T-helper 1 cell treated with Interleukin-12 subunit alpha and Interleukin-12 subunit beta and Interleukin-4 antibody, amounts not matched to agents 30 ng/mL and 1 ng/mL, for 36 hours (primary cell): ENCODE measurements at regions not wholly inside any gene's neighbourhood (a gene's known extent, or its start where the extent isn't known, plus 50 kb on each side); places are given as distances from the start of the nearest gene placed in this dataset.

Source experiments
- intact Hi-C: fragments of 100-400 bp; cut with micrococcal nuclease; formaldehyde crosslinking; loops from one replicate; pipeline ENCODE4 v1.15.1; 2024

DNA sequence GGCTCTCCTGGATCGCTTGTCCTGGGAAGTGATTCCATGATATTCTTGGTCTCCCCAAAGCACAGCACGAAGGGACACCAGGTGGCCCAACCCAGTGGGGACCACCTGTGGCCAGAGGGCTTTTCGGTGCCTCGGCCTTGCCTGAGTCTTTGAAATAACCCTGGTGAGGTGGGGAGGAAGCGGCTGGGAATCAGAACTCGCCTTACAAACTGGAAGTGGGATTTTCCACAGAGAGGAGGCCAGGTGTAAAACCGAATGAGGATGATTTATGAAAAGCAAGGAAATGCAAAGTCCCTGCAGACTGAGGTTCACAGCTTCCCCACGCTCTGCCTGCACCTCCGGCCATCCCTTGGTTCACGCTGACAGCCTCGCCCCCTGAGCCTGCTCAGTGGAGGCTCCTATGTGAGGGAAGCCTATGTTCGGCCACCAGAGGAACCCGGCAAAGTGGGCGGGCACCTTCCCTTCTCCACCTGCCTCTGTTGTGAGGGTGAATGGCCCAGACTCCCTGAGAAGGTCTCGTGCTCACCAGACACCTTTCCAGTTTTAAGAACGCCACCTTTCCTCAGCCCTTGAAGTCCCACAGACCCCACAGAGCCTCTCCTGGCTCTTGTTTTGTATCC is 133.8 kb upstream of the CST7 start:
- intact Hi-C loops, result no loop called here

DNA sequence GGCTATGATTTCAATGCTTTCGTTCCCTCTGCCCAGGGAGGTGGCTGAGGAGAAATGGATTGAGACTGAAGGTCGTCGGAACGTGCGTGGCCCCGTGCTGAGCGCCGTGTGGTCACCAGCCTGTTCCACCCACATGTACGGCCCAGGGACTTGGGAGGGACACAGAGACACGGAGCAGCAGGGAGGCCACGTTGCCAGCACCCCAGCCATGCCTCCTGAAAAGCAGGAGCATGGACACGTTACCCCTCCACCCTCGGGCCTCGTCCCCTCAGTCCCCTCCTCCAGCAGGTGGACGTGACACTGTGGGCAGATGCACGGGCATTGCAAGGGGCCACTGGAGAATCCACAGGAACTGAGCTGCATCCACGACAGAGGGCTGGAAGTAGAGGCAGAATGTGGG is 133.1 kb upstream of the CST7 start:
- intact Hi-C loops, result no loop called here

DNA sequence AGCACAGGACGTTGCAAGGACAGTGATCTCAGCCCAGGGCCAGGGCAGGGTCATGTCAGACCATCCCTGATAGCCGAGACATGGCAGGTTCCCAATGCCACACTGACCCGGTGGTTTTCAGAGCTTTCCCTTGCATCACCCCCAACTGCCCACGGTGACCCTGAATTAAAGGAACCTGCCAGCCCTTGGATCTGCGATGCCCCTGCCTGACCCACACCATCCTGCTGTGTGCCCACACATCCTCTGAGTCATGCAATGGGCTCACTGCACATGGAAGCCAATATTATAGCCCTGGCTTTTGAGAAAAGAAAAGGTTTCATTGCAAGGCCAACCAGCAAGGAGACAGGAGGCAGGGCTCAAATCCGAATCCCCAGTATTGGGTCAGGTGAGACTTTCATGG is 132.6 kb upstream of the CST7 start:
- intact Hi-C loops, result no loop called here

DNA sequence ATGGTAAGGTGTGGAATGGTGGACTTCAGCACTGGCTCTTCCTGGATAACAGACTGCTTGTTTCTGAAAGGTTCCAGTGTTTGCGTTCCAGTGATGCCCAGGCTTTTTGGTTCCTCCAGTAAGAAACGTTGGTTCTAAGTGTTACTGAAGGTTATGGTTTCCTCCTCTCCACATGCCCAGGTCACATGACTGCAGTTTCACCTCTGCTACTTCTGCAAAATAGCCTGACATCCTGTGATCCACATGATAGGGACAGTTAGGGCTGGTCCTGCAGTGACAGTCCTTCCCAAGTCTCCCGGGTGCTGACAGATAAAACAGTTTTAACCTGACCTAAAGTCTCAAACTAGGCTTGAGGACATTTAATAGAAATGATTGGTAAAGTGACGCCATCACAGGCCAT is 132.2 kb upstream of the CST7 start:
- intact Hi-C loops, result no loop called here

DNA sequence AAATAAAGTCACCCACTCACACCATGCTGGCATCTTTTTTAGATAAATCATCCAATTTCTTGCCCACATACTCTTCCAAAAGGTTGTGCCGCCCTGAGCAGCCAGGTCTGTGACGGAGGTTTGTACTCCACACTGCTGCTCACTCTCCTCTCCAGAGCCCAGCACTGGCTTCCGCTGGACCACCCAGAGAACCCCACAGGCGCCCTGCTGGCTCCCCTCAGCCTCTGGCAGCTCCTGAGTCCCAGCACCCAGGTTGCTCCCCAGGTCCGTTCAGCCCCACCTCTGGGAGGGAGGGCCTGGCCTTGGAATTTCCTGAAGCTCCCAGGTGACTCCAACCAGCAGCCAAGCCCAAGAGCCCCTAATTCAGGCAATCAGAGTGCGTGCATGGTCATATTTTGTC is 131.7 kb upstream of the CST7 start:
- intact Hi-C loops, result no loop called here

DNA sequence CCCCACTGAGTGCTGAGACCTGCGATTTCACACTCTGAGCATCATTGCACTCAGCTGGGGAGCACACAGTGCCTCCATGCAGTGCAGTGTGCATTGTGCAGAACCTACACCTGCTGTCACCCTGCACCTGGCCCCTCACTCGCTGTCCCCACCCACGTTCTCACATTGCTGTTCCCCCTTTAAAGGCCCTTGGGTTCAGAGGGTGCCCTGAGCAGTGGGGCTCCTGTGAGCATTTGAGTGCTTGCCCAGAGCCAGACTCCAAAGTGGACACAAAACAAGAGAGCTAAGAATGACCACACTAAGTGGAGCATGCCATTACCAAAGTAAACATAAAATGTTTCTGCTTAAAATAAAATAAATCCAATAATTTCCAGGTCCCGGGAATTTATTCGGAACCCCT is 131.0 kb upstream of the CST7 start:
- intact Hi-C loops, result no loop called here

DNA sequence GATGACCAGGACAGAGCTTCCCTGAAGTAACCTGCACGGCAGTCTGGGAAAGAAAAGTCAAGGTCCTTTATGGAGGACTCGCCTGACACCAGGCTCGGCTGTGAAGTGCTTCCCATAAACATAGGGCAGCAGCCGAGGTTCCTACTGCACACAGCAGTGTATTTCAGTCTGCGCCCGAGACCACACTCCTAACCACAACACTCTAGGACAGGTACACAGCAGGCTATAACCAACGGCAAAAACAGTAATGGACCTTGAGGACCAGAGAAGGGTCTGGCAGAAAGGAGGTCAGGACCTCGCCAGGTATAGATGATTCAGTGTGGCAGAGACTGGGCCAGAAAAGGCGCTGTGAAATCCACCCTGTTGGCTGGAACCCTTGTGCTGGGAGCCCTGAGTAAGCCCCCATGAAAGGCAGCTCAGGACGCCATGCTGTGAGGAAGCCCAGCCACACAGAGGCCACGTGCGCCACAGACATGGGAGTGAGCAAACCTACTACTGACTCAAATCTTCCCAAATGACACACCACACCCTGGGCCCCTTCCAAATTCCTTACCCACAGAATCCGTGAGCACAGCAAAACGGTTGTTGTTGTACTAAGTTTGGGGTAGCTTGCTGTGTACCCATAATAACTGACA is 129.6 kb upstream of the CST7 start:
- intact Hi-C loops, result no loop called here

DNA sequence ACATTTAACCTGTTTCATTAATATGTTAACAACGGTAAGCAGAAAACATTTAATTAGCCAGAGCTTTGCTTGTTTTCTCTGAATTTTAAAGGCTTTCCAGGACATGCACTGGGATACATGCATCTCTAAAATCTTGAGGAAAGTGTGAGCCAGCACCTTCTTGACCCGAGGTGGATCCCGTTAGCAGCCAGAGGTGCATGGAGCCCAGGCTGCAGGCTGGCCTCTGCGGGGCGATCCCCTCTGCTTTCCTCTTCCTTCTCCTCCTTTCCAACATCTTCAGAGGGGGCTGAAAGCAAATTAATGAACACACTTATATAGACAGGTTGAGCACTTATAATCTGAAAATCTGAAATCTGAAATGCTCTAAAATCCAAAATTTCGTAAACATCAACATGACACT is 128.7 kb upstream of the CST7 start:
- intact Hi-C loops, result no loop called here

DNA sequence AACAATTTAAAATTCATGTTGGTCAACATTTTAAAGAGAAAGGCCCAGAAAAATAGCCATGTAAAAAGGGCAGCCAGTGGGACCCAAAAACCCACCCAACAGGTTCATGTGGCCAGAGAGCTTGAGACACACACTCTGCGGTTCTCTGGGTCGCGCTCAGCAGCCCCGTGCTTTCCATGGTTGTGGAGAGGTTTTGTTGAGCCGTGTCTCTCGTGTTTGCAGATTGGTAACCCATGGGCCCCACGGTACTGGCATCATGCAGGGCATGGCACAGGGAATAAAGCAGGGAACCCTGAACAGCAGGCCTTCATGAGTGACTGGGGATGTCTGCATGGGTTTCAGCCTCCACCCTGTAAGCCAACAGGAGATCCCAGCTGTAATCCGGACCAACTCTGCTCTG is 127.7 kb upstream of the CST7 start:
- intact Hi-C loops, result no loop called here

DNA sequence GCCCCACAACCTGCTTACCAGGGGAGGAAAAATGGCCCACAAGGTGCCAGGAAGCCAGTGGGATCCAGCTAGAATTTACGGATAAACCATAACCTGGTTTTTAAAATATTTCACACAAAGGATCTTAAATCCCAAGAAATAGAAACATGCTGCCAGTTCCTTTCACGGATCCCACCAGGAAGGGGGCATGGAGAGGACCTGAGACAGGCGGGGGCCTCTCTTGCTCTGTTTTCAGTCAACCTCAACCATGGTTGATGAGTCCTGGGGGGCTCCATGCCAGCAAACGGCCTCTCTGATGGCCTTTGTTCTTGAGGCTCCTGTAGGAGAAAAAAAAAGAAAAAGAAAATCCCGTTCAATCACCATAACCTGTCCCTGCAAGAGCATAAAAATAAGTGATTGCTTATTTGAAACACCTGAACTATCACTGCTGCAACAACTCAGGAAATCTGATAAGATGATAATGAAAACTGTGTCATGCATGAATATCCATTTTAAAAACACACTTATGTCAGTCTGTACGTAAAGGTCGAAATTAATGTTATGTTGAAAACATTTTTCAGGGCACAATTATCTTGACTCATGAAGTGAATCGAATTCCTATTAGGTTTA is 125.8 kb upstream of the CST7 start:
- intact Hi-C loops, result no loop called here

DNA sequence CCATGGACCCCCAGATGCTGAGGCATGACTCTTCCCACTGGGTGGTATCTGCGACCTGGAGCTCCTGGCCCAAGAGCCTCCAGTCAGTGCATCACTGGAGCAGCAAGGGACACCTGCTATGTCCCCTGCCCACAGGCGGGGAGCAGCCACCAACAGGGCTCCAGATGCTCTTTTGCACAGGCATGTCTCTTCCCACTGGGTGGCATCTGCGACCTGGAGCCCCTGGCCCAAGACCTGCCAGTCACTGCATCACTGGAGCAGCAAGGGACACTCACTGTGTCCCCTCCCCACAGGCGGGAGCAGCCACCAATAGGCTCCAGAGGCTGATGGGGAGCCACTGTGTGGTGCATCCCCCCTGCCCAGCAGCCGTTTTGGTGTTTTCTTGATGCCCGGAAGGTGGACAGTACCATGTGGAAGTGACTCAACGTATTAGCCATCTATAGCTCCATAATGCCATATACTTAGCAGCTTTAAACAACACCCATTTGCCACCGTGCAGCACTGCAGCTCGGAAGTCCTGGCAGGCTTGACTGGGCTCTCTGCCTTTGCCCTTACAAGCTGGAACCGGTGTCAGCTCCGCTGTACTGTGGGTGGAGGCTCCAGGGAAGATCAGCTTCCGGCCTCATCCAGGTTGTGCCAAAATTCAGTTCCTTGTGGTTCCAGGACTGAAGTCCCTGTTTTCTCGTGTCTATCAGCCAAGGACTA is 124.9 kb upstream of the CST7 start:
- intact Hi-C loops, result no loop called here

DNA sequence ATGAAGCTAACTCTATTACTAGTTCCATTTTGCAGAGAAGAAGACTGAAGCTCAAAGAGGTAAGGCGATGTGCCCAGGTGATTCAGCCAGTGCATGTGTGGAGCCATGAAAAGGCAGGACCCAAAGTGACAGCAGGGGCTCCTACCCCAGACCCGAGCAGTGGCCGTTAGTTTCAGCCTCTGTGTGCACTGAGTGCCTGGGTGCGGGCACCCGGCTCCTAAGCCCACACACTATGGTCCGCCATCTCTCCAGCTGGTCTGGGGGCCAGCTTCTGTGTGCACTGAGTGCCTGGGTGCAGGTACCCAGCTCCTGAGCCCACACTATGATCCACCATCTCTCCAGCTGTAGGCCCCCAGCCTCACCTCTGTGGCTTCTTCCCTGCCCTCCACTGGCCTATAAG is 123.5 kb upstream of the CST7 start:
- intact Hi-C loops, result no loop called here

DNA sequence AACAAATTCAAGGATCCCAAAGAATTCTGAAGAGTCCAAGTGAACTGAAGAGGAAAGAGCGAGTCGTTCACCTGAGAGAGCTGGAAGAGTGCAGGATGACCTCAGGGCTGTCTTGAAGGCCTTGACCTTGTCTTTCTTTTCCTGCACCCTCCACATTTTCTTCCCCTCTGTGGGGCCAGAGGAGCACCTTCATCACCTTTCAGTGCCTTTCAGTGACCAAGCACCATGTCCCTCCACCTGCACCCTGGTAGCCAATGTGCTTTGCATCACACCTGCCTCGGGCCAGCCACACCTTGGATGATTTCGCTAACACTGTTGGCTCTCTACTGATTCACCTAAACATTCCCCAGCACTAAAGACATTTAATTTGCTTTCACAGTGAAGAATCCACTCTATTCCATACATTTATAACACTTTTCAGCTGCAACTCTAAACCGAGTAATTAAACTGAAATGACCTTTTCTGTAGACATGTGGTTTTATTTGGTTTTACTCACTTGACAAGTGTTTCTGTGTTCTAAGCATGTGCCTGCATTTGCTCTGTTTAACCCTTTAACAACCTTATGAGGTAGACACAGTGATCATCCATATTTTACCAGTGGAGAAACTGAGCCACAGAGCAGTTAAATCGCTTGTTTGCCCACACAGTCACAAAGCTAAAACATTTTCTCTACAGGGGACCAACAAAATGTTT is 121.3 kb upstream of the CST7 start:
- intact Hi-C loops, result no loop called here

DNA sequence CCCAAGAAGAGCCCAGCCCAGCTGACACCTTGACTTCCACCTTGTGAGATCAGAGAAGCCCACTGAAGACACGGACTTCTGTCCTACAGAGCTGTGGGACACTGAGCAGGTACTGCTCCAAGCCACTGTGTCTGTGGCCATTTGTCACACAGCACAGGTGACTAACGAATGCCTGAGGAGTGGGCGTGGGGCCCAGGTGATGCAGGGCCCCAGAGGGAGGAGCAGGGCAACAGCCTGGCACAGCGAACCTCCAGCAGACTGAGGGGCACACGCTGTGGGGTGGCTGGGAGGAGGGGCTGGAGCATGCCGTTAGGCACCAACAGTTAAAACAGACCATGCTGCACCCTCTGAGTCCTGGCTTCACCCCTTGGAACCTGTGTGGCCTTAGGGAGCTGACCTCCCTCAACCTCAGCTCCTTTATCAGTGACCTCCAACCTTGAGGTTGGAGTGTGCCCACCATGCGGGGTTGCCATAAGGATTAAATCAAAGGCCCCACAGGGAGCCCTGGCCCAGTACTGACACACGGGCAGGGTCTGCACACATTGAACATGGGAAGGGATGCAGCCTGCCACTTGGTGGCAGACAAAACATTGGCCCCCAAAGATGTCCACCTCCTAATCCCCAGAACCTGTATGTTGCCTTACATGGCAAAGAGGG is 119.9 kb upstream of the CST7 start:
- intact Hi-C loops, result no loop called here

DNA sequence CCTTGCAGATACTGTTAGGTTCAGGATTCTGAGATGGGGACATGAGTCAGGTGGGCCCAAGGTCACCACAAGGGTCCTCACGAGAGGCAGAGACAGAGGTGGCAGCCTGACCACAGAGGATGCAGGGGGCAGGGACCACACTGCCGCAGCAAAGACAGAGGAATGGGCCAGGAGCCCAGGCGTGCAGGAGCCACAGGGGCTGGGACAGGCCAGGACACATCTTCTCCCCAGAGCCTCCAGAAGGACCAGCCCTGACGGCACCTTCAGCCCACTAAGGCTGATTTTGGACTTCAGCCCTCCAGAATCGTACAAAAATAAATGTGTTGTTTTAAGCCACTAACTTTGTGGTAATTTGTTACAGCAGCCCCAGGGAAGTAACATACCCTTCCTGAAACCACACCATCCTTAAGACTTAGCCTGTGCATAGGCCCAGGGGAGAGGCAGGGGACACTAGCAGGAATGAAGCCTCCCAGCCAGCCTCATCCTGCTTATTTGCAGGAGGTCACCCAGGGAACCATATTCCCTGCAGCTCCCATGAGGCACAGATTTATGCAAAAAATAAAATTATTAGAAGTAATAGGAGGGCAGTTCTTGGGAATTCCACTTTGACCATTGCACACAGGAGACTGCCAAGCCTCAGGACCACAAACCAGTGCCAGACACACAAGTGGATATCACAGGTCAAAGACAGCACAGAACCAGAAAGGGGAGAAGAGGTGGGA is 119.3 kb upstream of the CST7 start:
- intact Hi-C loops, result no loop called here

DNA sequence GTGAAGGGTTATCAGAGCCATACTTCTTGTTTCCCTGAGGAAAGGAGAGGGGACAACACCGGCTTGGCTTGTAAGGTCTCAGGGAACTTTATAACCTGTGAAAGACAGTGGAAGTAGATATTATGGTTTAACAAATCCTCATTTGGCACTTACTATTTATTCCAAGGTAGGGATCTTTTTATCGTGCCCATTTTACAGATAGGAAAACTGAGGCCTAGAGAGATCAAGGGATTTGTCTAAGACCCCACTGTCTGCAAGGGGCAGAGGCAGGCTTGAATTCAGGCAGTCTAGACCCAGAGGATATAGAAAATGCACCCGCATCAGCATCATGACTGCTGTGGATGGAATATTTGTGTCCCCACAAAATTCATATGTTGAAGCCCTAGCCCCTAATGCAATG is 118.4 kb upstream of the CST7 start:
- intact Hi-C loops, result no loop called here

DNA sequence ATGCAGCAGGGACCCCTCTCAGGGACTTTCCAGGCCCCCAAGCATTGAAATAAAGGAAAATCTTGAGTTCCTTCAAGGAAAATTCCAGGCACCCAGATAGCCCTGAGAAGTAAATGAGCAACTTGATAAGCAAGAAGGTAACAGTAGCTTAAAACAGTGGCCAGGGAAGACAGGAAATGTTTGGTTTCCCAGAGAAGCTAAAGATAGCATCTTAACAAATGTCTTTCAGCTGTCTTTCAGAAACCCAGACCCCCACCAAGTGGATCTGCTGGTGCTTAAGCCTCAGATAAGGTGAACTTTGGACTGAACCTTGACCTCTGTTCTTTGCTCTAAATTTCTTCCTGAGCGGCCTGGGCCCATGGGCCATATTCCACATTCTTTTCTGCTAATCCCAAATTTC is 117.8 kb upstream of the CST7 start:
- intact Hi-C loops, result no loop called here

DNA sequence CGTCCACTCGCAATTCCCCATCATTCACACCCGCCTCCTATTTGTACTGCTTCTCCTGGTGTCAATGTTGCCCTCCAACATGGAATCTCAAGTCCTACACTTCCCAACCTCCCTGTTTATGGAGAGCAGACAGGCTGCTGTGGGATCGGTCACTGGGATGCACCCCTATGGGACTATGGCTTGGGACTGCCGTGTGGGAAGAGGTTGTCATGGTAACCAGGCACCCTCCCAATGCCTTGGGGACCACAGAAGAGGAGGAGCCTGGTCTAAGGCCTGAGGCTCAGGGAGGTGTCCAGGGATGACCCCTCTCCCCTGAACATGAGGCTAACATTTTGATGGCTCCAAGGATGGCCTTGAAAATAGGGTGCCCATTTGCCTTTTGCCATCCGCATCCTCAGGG is 116.6 kb upstream of the CST7 start:
- intact Hi-C loops, result no loop called here

DNA sequence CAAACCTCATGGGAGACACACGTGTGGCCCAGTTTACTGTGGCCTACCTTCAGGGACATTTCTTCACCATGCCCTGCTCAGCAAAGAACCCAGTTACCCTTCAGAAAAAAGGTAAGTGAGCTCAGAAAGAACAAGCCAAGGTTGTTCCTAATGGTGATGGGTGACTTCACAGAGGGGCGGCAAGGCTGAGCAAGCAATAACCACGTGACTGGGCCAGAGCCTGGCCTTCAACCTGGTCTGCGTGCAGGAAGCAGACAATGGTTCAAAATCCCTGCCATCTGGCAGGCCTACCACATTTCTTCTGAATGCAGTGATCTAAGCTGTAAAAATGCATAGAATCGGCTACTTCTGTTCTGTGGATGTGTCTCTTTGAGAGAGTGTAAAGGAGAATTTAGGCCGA is 115.5 kb upstream of the CST7 start:
- intact Hi-C loops, result no loop called here

DNA sequence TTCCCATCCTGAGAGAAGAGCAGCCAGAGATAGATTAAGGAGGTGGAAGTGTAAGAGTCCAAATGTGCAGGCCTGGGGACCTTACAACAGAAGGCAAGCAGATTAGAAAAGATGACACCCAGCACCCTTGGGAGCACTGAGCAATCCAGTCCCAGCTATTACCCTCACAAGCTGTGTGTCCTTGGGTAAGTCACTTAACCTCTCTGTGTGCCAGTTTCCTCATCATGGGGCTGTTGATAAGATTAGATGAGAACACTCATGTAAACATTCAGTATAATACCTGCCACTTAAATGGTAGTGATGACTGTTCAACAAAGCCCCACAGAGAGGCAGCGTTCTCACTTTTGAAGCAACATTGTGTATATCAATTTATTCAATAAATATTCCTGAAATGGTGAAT is 114.8 kb upstream of the CST7 start:
- intact Hi-C loops, result no loop called here

DNA sequence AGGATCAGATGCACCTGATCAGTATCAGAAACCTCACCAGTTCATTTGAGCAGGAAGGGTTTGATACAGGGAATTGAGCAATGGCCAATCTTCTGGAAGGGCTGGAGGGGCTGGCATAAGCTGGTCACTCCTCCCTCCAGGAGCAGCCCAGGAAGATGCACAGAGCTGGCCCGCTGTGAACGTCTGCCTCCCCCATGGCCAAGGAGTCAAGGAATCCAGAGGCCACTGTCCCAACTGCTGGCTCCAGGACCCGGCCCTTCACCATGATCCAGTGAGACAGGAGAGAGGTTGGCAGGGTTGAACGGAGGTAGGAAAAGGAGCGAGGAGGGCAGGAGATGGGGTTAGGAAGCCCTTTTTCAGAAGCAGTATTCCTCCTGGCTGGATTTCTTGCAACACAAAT is 113.9 kb upstream of the CST7 start:
- intact Hi-C loops, result no loop called here
